ENCODE measurements at regions not wholly inside any gene's neighbourhood (a gene's known extent, or its start where the extent isn't known, plus 50 kb on each side); places are given as distances from the start of the nearest gene placed in this dataset.

- TF ChIP-seq CTCF (IDR thresholded peaks at IDR 0.05), result no peak
- TF ChIP-seq POLR2A (IDR thresholded peaks at IDR 0.05; ENCODE audit: low read length), result no peak
- no peak for TF ChIP-seq HOXB13 (CRISPR knock-in tag; IDR thresholded peaks at IDR 0.05; ENCODE audit: low read depth)
- TF ChIP-seq BHLHE40 (IDR thresholded peaks at IDR 0.05; ENCODE audit: low read depth, low read length), result no peak
These were observed 177.0 kb upstream of the PPP1R26 start for GRCh38 chr9:135302329-135303279.

Data from A549 (cell line).